HG03558 (cell line): ENCODE measurements at regions not wholly inside any gene's neighbourhood (a gene's known extent, or its start where the extent isn't known, plus 50 kb on each side); places are given as distances from the start of the nearest gene placed in this dataset.
A peak's percentile ranks its signal among the peaks of the same experiment; 100 is the strongest.

Source experiments
- ATAC-seq: cut with Tn5 transposase; IDR thresholded peaks from one replicate; pipeline ENCODE4 v1.9.1; 2021; ENCODE audit warnings: moderate number of reproducible peaks; ENCODE audit not compliant: unreplicated experiment; ENCODE audit errors: extremely low read depth

DNA sequence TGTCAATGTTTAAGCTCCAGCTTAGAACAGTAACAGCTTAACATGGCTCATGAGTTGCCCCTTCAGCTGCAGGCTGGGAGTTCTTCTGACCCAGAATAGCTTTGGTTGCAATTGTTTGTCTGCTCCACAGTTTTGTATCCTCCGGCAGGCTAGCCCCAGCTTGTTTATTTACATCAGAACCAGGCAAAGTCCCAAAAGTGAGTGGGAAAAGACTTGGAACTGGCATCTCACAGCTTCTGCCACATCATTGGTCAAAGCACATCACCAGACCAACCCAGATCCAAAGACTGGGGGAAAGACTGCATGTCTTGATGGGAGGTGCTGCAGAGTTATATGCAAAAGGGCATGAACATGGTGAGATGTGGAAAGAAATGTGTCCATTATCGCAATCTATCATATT is 231.2 kb upstream of the CPEB2 start:
- no peak for ATAC-seq

DNA sequence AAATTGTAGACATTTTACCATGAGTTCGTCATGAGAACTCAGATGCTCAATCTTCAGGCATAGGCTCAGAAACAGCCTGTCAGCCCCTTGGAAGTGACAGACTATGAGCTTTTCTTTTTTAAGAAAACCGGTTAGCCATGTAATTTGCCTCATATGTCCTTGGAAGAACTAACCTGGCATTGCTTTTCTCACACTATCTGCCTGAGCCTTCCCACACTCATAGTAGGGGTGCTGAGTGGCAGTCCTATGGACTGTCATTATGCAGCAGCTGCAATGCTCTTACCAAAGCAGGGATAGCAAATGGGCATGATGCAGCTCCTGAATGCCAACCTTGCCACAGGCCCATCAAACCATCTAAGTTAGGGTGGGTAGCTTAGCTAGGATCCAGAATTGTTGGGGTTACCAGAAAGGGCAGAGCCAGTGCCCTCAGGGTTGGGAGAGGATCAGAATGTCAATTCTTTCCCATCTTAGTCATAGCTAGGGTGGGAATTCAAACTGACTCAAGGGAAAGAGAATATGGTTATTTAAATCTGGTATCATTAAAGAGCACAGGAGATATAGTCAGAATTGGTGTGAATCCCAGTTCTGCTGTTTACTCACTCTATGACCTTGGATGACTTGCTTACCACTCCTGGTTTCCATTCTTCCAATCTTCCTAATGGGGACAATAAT is 230.6 kb upstream of the CPEB2 start:
- no peak for ATAC-seq

DNA sequence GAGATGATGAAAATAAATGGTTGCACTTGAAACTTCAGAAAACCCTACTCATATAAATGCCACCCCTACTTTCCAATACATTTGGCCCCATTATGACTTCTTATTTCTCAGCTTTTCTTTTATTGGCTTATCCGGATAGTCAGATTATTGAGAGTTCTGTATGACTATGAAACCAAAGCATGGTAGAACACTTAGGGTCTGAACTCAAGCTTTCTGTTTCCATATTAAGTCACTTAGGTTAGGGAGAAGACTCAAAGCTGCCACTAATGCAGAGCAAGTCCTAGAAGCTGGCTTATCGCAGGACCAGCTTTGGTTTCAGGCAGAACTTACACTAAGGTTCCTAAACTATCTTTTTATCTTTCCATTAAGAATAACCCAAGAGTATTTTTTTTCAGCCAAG is 229.9 kb upstream of the CPEB2 start:
- ATAC-seq: no peak

DNA sequence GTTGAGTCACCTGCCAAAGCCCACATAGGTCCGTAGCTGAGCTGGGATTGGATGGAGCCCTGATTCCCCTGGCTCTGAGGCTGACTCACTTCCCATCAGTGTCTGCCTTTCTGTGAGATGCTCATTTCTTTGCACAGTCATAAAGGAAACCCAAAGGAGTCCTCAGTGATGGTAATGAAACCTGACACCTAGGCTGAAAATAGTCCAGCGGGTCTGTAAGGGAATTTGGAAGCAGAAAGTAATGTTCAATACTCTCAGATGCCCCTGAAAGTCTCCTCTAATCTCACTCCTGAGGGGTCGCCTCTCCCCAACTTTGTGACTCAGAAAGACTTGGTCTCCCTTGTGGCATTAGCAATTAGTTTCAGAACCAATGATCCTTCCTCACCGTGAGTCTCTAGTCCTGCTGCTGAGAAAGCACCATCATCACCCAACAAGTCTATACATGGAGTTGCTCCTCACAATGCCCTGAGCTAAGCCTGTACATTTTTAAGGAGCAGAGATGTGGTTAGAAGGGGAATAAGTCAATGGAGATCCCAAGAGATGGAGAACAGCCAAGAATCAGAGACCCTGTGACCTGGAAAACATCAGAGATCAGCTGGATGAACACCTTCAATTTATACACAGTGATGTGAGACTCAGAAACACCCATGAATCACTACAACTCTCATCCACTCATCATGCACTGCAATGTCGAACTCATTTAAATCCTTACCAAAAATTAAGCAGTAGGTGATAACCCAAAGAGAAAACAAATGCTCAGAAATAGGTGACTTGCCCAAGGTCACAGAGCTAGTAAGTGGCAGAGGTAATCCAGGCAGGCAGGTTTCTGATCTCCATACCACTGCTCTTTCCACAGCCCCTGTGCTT is 219.0 kb upstream of the CPEB2 start:
- peak; percentile 95 for ATAC-seq

DNA sequence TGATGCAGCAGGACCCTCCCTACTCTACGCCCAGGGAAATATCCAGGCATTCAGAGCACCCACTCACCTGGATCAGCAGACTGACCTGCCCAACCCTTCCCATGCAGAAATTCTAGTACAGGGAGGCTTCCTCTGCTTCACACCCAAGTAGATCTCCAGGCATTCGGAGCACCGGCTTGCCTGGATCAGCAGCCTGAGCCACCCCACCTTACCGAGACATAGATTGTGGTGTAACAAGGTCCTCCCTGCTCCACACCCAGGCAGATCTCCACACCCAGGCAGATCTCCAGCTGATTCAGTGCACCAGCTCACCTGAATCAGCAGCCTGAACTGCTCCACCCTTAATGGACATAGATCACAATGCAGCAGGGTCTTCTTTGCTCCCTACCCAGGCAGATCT is 215.1 kb upstream of the CPEB2 start:
- no peak for ATAC-seq

DNA sequence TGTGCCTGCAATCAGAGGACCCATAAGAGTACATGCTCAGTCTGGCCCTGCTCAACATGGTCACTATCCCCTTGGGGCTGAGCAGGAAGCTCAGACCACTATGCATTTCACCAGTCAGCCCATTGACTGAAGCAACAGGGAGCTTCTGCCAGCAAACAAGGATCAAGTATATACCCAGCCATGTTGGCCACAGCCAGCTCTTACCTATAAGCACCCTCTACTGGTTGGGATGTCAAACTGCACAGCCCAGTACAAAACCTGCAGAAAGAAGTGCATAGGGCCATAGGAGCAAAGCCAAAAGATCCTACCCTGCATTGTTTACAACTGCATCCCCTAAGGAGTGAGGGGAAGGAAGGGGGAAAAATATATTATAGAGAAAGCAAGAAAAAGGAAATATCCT is 214.4 kb upstream of the CPEB2 start:
- ATAC-seq: no peak

DNA sequence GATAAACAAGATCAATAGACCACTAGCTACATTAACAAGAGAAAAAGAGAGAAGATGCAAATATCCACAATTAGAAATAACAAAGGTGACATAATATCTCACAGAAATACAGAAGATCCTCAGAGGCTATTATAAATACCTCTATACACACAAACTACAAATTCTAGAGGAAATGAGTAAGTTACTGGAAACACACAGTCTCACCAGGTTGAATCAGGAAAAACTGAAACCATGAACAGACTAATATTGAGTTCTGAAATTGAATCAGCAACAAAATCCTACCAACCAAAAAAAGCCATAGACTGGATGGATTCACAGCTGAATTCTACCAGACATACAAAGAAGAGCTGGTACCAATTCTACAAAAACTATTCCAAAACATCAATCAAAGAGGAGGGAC is 211.8 kb upstream of the CPEB2 start:
- ATAC-seq: no peak

DNA sequence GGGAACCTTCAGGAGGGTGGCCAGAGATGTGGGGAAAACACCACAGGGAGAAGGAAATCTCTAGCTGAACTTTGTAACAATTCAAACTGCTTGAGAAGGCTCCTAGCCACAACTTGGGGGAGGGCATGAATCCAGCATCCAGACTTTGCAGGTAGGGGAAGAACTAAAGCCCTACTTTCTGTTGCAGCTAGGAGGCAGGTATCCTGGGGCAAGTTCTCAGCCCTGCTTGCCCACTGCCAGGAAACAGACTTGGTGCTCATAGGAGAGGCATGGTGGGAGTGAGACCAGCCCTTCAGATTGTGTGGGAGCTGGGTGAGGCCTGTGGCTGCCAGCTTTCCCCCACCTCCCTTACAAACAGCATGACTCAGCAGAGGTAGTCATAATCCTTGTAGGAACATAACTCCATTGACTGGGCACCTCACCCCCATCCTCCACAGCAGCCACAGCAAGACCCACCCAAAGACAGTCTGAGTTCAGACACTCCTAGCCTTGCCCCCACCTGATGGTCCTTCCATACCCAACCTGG is 209.5 kb upstream of the CPEB2 start:
- no peak for ATAC-seq

DNA sequence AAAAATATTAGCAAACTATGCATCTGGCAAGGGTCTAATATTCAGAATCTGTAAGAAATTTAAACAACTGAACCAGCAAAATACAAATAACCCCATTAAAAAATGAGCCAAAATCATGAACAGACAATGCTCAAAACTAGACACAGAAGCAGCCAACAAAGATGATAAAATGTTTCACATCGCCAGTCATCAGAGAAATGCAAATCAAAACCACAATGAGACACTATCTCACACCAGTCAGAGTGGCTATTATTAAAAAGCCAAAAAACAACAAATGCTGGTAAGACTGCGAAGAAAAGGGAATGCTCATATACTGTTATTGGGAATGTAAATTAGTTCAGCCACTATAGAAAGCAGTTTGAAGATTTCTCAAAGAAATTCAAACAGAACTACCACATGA is 201.3 kb upstream of the CPEB2 start:
- ATAC-seq: no peak

DNA sequence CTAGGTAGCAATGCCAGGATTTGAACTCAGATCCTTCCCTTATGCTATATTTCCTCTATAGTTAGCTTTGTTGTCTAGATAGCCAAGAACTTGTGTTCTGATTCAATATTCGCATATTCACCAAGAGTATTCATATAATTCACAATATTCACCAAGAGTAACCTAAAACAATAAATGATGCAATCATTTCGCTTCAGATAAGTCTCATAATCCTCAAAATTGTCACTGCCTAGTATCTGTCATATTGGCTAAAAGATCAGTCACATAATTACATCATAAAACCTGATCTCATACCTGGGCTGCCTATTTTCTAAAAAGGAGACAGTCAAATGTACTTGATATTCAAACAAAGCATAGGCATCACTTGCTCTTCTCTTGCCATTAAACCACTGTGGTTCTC is 199.7 kb upstream of the CPEB2 start:
- ATAC-seq: no peak

DNA sequence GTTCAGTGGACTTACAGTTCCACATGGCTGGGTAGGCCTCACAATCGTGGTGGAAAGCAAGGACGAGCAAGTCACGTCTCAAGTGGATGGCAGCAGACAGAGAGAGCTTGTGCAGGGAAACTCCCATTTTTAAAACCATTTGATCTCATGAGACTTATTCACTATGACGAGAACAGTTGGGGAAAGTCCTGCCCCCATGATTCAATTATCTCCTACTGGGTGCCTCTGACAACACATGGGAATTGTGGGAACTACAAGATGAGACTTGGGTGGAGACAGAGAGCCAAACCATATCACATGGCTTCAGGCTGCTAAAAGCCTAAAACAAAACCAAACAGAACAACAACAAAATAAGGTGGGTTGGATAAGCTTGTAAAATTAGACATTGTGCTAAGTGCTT is 194.4 kb upstream of the CPEB2 start:
- no peak for ATAC-seq

DNA sequence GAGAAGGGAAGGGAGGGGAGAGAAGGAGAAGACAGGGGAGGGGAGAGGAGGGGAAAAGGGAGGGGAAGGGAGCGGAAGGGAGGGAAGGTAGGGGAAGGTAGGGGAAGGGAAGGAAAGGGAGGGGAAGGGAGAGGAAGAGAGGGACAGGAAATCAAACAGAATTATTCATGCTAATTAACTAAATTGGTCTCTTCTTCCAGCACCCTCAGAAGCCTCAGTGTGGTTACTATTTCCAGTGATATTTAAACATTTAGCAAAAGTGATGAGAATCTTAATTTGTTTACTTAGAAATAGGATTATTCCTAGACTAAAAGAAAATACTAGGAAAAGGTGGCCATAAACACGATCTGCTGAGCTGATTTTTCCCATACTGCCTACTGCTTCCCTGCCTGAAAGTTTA is 193.1 kb upstream of the CPEB2 start:
- no peak for ATAC-seq

DNA sequence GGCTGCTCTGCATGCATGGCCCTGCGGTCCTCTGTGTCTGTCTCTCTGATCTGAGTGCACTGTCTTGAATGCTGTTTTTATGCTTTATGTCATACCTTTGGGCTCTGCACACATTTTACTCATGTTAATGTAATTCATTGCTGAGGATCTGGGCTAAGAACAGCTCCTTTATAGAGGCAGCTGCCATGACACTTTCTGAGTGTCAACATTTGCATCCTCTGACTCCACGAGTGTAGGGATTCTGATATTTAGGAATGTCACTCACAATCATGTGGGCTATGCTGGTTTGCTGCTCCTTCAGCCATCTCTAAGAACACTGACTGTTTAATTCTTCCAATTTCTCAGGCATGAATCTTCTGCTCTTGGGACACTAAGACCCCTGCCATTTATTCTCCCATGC is 192.2 kb upstream of the CPEB2 start:
- no peak for ATAC-seq

DNA sequence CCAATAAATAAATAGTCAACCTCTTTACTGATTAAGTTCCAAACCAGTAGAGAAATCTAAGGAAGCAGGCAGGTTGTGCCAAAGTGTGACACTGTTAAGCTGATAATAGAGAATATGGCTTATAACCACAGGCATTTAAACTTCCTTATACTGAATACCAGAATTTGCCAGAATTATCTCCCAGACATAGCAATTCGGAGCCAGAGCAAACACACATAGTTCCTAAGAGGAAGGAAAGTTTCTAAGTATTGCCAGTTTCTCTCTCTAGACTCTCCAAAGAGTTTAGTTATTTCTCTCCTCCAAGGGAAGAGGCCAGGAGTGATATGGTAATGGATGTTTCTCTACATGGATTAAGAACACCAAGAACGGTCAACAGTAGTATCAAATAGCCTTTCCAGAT is 191.7 kb upstream of the CPEB2 start:
- no peak for ATAC-seq

DNA sequence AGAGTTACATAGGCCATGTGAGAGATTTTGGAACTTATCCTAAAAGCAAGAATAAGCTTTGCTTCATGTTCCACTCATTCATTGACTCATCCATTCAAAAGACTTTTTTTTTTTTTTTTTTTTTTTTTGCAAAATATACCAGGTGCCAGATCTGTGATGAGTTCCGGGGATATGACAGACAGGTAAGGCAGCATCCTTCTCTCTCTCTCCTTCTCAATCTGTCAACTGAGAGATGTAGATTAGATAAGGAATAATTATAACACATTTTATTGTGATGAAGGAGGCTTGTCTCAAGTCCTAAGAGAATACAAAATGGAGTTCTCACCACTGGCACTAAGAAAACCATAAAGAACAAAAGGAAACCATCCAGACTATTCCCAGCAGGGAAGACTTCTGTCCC is 190.2 kb upstream of the CPEB2 start:
- no peak for ATAC-seq

DNA sequence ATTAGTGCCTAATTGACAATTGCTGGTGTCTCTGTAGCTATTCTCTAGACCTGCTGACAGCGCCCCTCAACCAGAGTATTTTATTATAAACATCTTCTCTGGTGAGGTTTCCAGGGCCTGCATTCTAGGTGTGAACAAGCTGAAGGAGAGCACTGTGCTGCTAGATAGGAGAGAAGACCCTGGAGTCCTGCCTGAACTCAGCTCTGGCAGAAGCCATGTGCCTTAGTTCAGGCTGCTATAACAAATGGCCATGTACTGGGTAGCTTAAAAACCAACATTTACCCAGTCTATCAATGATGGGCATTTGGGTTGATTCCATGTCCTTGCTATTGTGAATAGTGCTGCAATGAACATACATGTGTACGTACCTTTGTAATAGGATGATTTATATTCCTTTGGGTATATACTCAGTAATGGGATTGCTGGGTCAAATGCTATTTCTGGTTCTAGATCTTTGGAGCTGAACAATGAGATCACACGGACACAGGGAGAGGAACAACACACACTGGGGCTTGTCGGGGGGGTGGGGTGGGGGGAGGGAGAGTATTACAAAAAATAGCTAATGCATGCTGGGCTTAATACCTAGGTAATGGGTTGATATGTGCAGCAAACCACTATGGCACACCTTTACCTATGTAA is 185.5 kb upstream of the CPEB2 start:
- ATAC-seq: no peak

DNA sequence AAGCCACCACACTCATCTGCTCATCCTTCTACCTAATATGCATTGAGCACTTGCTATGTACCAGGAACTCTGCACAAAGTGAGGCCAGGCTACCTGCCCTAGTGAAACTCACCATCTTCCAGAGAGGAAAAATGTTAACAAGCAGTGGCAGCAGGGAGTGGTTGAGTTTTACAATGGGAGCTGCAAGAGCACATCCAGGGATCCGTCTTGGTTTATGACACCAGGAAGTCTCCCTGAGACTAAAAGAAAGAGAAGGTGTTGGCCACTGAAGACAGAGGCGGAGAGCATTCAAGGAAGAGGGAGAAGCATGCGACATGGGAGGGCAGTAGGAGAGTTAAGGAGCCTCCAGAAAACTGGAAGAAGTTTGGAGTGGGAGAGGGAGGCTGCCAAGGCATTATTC is 178.1 kb upstream of the CPEB2 start:
- no peak for ATAC-seq

DNA sequence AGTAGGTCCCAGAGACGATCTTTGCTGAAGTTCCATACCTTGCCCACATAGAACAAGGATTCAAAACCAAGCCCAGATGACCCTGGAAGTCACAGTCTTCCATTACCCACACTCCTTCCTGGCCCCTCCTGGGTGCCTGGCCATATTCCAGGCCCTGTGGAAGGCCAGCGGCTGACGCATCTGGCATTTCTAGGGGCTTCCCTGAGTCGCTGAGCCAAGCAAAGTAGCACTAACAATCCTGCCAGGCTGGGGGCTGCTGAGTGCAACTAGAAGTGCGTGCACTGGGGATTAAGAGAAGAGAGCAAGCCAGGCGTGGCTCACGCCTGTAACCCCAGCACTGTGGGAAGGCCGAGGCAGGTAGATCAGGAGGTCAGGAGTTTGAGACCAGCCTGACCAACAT is 175.2 kb upstream of the CPEB2 start:
- no peak for ATAC-seq

DNA sequence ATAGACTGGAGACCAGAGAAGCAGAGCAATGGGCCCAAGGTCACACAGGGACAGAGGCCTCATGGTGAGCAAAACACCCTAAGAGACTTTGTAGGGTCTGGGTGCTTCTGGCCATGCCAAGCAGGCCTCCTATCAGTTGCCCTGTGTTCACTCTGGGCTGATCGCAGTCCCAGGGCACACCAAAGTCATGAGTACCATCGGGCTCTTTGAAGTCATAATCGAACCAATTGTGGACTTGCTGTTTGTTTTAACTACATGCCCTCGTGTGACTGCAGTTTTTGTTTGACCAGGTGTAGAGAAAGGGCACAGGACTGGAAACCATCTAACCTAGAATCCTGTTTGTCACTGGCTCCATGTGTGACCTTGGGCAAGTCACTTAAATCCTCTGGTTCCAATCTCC is 172.5 kb upstream of the CPEB2 start:
- no peak for ATAC-seq

DNA sequence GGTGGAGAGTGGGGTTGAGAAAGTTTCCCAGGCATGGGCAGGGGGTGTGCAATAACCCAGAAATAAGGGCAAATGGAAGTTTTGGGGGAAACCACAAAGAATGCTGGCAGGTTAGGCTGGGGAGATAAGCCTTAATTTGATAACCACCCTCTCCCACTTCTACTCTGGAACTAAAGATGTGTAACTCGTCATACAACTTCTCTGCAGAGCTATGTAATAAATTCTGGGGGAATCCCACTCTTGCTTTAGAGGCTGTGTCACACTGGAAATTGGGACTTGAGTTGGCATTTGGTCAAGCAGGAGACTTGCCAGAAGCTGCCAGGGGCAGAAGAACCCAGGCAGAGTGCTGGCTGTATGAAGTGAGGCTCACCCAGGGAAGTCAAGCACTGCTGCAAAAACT is 170.9 kb upstream of the CPEB2 start:
- no peak for ATAC-seq

DNA sequence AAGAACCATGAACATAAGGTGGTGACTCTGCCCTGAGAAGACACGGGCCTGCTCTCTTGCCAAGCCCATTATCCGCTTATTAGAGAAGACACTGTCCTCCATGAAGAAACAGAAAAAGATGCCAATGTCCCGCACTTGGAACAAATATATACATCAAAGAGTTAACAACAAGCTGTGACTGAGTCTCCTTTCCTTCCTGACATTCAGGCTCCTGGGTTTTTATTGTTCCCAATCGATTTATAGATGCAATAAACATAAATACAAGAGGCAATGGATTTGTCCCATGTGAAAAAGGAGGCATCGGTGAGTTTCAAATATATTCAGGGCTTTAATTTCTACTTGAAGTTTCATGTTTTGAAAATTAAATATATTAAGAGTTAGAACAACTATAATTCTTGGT is 169.2 kb upstream of the CPEB2 start:
- no peak for ATAC-seq
